Mesenchymal stem cell (in vitro differentiated cells and primary cell): ENCODE measurements at regions not wholly inside any gene's neighbourhood (a gene's known extent, or its start where the extent isn't known, plus 50 kb on each side); places are given as distances from the start of the nearest gene placed in this dataset.

Source experiments
- DNase-seq: peaks from one replicate; pipeline ENCODE4 v3.0.0-alpha.2; 2013
- H2AFZ ChIP-seq: one replicate; pipeline ENCODE4 v1.6.1; 2013; ENCODE audit warnings: low read depth, mild to moderate bottlenecking, control low read depth, inconsistent platforms, low read length, moderate library complexity
- H2AK5ac ChIP-seq: 2 replicates; pipeline ENCODE4 v1.6.1; 2013; ENCODE audit warnings: low read length, moderate library complexity, mild to moderate bottlenecking, inconsistent platforms; ENCODE audit not compliant: severe bottlenecking
- H2BK120ac ChIP-seq: one replicate; pipeline ENCODE4 v1.6.1; 2013; ENCODE audit warnings: low read depth, mild to moderate bottlenecking, inconsistent platforms, low read length, moderate library complexity
- H2BK12ac ChIP-seq, 2 experiments: one replicate each; pipeline ENCODE4 v1.6.1; 2013; ENCODE audit warnings: inconsistent platforms in 2 of 2, low read length in 2 of 2, mild to moderate bottlenecking in 2 of 2, moderate library complexity in 2 of 2, control low read depth in 1 of 2
- H2BK15ac ChIP-seq: one replicate; pipeline ENCODE4 v1.6.1; 2013; ENCODE audit warnings: mild to moderate bottlenecking, low read depth, inconsistent platforms; ENCODE audit not compliant: poor library complexity, severe bottlenecking
- H2BK5ac ChIP-seq: 2 replicates; pipeline ENCODE4 v1.6.1; 2013; ENCODE audit warnings: low read depth, mild to moderate bottlenecking, low read length, control low read depth, inconsistent platforms; ENCODE audit not compliant: poor library complexity, severe bottlenecking
- H3K14ac ChIP-seq, 2 experiments: one replicate each; pipeline ENCODE4 v1.6.1; 2013; ENCODE audit warnings: inconsistent platforms in 2 of 2, low read length in 2 of 2, control low read depth in 1 of 2, mild to moderate bottlenecking in 1 of 2, moderate library complexity in 1 of 2
- H3K18ac ChIP-seq, 2 experiments: one replicate each; pipeline ENCODE4 v1.6.1; 2013; ENCODE audit warnings: inconsistent platforms in 2 of 2, low read length in 2 of 2, control low read depth in 1 of 2, low read depth in 1 of 2, mild to moderate bottlenecking in 1 of 2
- H3K23ac ChIP-seq, 2 experiments: one replicate each; pipeline ENCODE4 v1.6.1; 2013; ENCODE audit warnings: inconsistent platforms in 2 of 2, low read length in 2 of 2, mild to moderate bottlenecking in 2 of 2, moderate library complexity in 2 of 2, control low read depth in 1 of 2
- H3K27ac ChIP-seq: 2 replicates; pipeline ENCODE4 v1.5.1; 2013; ENCODE audit warnings: mild to moderate bottlenecking, moderate library complexity, low read length, control low read depth, inconsistent platforms; ENCODE audit not compliant: poor library complexity, severe bottlenecking
- H3K27me3 ChIP-seq, 2 experiments: 2 replicates each; pipeline versions ENCODE4 v1.6.1 to v1.7.0; 2013; ENCODE audit warnings: low read length in 2 of 2, mild to moderate bottlenecking in 2 of 2, moderate library complexity in 2 of 2, control low read depth in 1 of 2, inconsistent platforms in 1 of 2; ENCODE audit not compliant: control insufficient read depth in 1 of 2, insufficient read depth in 1 of 2
- H3K36me3 ChIP-seq, 2 experiments: 2 replicates each; pipeline versions ENCODE4 v1.6.1 to v1.7.0; 2013; ENCODE audit warnings: low read length in 2 of 2, control low read depth in 1 of 2, inconsistent platforms in 1 of 2, low read depth in 1 of 2, mild to moderate bottlenecking in 1 of 2; ENCODE audit not compliant: insufficient read depth in 2 of 2, control insufficient read depth in 1 of 2
- H3K4ac ChIP-seq, 2 experiments: one replicate each; pipeline ENCODE4 v1.6.1; 2013; ENCODE audit warnings: inconsistent platforms in 2 of 2, low read length in 2 of 2, mild to moderate bottlenecking in 2 of 2, moderate library complexity in 2 of 2, control low read depth in 1 of 2, low read depth in 1 of 2
- H3K4me1 ChIP-seq: 2 replicates; pipeline ENCODE4 v1.6.1; 2013; ENCODE audit warnings: low read depth, low read length, control low read depth; ENCODE audit not compliant: control insufficient read depth, insufficient read depth
- H3K4me2 ChIP-seq: 2 replicates; pipeline ENCODE4 v1.6.1; 2013; ENCODE audit warnings: low read length, mild to moderate bottlenecking, inconsistent platforms; ENCODE audit not compliant: poor library complexity, severe bottlenecking
- H3K4me3 ChIP-seq, 2 experiments: 2 replicates each; pipeline versions ENCODE4 v1.5.1 to v1.7.0; 2013; ENCODE audit warnings: low read length in 2 of 2, mild to moderate bottlenecking in 2 of 2, control low read depth in 1 of 2, low read depth in 1 of 2; ENCODE audit not compliant: insufficient read depth in 1 of 2
- H3K79me1 ChIP-seq: replicated peaks from 2 replicates; pipeline ENCODE4 v1.6.1; 2013; ENCODE audit warnings: mild to moderate bottlenecking, control low read depth, low read length, inconsistent platforms; ENCODE audit not compliant: poor library complexity, severe bottlenecking
- H3K9ac ChIP-seq: 2 replicates; pipeline ENCODE4 v1.7.0; 2013; ENCODE audit warnings: mild to moderate bottlenecking, low read length, moderate library complexity
- H3K9me3 ChIP-seq: 2 replicates; pipeline ENCODE4 v1.7.0; 2013; ENCODE audit warnings: mild to moderate bottlenecking, low read length; ENCODE audit not compliant: control insufficient read depth
- H4K8ac ChIP-seq: one replicate; pipeline ENCODE4 v1.6.1; 2013; ENCODE audit warnings: inconsistent platforms, mild to moderate bottlenecking, low read length, moderate library complexity
- H4K91ac ChIP-seq: one replicate; pipeline ENCODE4 v1.6.1; 2013; ENCODE audit warnings: mild to moderate bottlenecking, low read length, inconsistent platforms
- WGBS: methylation state at CpG from one replicate; pipeline ENCODE4 v1.1.7; 2013; ENCODE audit warnings: mixed read lengths; 5-methylcytosine and 5-hydroxymethylcytosine counted together

DNA sequence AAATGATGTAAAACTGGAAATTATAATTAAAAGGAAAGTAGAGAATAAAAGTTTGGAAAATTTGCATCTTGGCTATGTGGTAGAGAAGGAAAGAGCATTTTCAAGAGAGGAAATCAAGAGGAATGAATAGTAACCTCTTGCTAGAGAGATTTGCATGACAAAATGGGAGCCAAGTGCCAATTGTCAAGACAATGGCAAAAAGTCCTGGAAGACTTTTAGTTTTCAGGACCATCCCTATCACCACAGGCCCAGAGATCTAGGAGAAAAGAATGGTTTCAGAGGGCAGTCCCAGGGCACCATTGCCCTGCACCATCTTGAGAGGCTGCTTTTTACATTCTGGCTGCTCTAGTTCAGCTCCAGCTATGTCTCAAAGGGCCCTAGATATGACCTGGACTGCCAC, 1427.6 kb downstream of the ZPLD1 start:
- Histone ChIP-seq H3K4me2 (no peak overlapping the region), H2BK15ac (no peak overlapping the region), H2BK5ac (no peak overlapping the region), H3K14ac (no peak overlapping the region), H2BK120ac (no peak overlapping the region), H3K23ac (no peak overlapping the region), H2AK5ac (no peak overlapping the region), H4K91ac (no peak overlapping the region), H2BK12ac (no peak overlapping the region), H3K9me3 (no peaks in the 10 kb centered on the region), H3K27ac (no peak overlapping the region), H2AFZ (no peak overlapping the region), H3K4ac (no peak overlapping the region), H3K9ac (no peak overlapping the region), H3K4me1 (no peaks in the 10 kb centered on the region), H3K18ac (no peak overlapping the region), H3K36me3 (no peaks in the 10 kb centered on the region), H3K79me1 (no peaks in the 10 kb centered on the region), H4K8ac (no peak overlapping the region), H3K4me3 (no peak overlapping the region), H3K27me3 (no peaks in the 10 kb centered on the region)
- no peak for DNase-seq

DNA sequence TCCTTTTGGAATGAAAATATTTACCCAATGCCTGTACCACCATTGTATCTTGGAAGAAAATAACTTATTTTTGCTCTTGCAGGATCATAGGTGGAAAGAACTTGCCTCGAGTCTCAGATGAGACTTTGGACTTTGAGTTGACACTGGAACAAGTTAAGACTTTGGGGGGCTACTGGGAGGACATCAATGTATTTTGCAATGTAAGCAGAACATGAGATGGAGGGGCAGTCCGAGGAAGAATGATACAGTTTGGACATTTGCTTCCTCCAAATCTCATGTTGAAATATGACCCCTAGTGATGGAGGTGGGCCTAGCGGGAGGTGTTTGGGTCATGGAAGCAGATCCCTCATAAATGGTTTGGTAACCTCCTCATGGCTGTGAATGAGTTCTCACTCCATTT, 1428.6 kb downstream of the ZPLD1 start:
- Histone ChIP-seq H3K23ac (no peak overlapping the region), H3K9me3 (no peaks in the 10 kb centered on the region), H2BK15ac (no peak overlapping the region), H4K8ac (no peak overlapping the region), H3K4me1 (no peaks in the 10 kb centered on the region), H2AFZ (no peak overlapping the region), H3K4me2 (no peak overlapping the region), H3K14ac (no peak overlapping the region), H3K27me3 (no peaks in the 10 kb centered on the region), H3K4ac (no peak overlapping the region), H3K9ac (no peak overlapping the region), H3K27ac (no peak overlapping the region), H2BK120ac (no peak overlapping the region), H2AK5ac (no peak overlapping the region), H3K4me3 (no peak overlapping the region), H2BK5ac (no peak overlapping the region), H3K36me3 (no peaks in the 10 kb centered on the region), H3K18ac (no peak overlapping the region), H3K79me1 (no peaks in the 10 kb centered on the region), H4K91ac (no peak overlapping the region), H2BK12ac (no peak overlapping the region)
- no peak for DNase-seq
- WGBS = 88% methylated on average over 3 of the region's 3 CpGs

DNA sequence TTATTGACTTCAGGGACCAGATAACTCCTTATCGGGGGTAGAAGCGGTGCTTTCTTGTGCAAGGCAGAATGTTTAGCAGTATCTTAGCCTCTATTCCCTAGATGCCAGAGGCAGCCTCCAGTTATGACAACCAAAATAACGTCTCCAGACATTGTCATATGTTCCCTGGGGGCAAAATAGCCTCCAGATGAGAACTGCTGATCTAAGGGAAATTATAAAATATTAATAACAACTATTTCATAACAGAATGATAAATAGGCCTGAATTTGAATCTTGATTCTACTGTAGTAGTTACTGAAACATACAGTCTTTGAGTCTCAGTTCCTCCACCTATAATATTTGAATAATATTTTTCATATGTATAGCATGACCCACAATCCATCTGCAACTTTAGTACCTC, 1431.3 kb downstream of the ZPLD1 start:
- H2BK12ac ChIP-seq = no peak overlapping the region
- 100% methylated on average over 2 of the region's 3 CpGs for WGBS
- H2BK5ac ChIP-seq = no peak overlapping the region
- H4K8ac ChIP-seq = no peak overlapping the region
- no peak overlapping the region for H2BK120ac ChIP-seq
- no peak overlapping the region for H3K18ac ChIP-seq
- H3K27ac ChIP-seq = no peak overlapping the region
- no peak overlapping the region for H3K4me3 ChIP-seq
- no peaks in the 10 kb centered on the region for H3K27me3 ChIP-seq
- H3K79me1 ChIP-seq = no peaks in the 10 kb centered on the region
- no peak overlapping the region for H4K91ac ChIP-seq
- no peak overlapping the region for H2AK5ac ChIP-seq
- no peak for DNase-seq
- H2AFZ ChIP-seq = no peak overlapping the region
- H3K14ac ChIP-seq = no peak overlapping the region
- no peaks in the 10 kb centered on the region for H3K4me1 ChIP-seq
- no peak overlapping the region for H2BK15ac ChIP-seq
- H3K9me3 ChIP-seq = no peaks in the 10 kb centered on the region
- H3K9ac ChIP-seq = no peak overlapping the region
- H3K4me2 ChIP-seq = no peak overlapping the region
- no peaks in the 10 kb centered on the region for H3K36me3 ChIP-seq
- H3K4ac ChIP-seq = no peak overlapping the region
- H3K23ac ChIP-seq = no peak overlapping the region

DNA sequence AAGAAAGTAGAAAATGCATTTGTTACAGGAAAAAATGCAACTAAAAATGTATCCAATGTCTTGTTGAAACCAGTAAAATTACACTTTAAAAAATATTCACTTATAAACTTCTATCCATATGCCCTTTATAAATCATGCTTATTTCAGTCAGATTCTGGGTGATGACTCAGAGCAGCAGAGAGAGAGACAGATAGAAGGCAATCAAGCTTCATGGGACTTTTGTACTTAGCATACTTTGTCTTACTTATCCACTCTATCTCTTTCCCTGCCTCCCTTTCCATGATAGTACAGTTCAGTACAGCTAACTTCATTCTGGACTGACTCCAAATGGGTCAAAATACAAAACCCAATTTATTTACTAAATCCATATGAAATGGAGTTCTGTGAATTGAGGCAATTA, 1438.2 kb downstream of the ZPLD1 start:
- no peaks in the 10 kb centered on the region for H3K36me3 ChIP-seq
- H2BK120ac ChIP-seq = no peak overlapping the region
- no peak overlapping the region for H3K4me2 ChIP-seq
- no peak overlapping the region for H2AK5ac ChIP-seq
- H3K27me3 ChIP-seq = no peaks in the 10 kb centered on the region
- no peak overlapping the region for H3K14ac ChIP-seq
- no peak overlapping the region for H4K8ac ChIP-seq
- no peaks in the 10 kb centered on the region for H3K79me1 ChIP-seq
- no peak overlapping the region for H2BK15ac ChIP-seq
- peak; percentile 28 for DNase-seq
- H2AFZ ChIP-seq = no peak overlapping the region
- no peak overlapping the region for H3K9ac ChIP-seq
- no peak overlapping the region for H3K4ac ChIP-seq
- H2BK12ac ChIP-seq = no peak overlapping the region
- H3K4me1 ChIP-seq = peaks cover 4% of the 10 kb centered on the region
- no peaks in the 10 kb centered on the region for H3K9me3 ChIP-seq
- H2BK5ac ChIP-seq = no peak overlapping the region
- H3K27ac ChIP-seq = no peak overlapping the region
- no peak overlapping the region for H4K91ac ChIP-seq
- H3K18ac ChIP-seq = no peak overlapping the region
- H3K4me3 ChIP-seq = no peak overlapping the region
- no peak overlapping the region for H3K23ac ChIP-seq
